ENCODE measurements at regions not wholly inside any gene's neighbourhood (a gene's known extent, or its start where the extent isn't known, plus 50 kb on each side); places are given as distances from the start of the nearest gene placed in this dataset.

GRCh38 chr1:218592688-218593087 is 247.6 kb downstream of the TGFB2 start:
- DNase-seq (ENCODE audit: low spot score), result no peak
- Mint-ChIP-seq H3K27me3 (ENCODE audit: low read depth) (no peaks in the 10 kb centered on the region), H3K4me3 (ENCODE audit: low read depth) (no peak overlapping the region), H3K4me1 (ENCODE audit: low read depth) (no peaks in the 10 kb centered on the region), H3K9me3 (no peaks in the 10 kb centered on the region), H3K36me3 (ENCODE audit: low read depth) (no peaks in the 10 kb centered on the region), H3K27ac (no peak overlapping the region)
- intact Hi-C loops (cut with micrococcal nuclease), result no loop called here

GRCh38 chr1:218600968-218601367 is 255.8 kb downstream of the TGFB2 start:
- DNase-seq (ENCODE audit: low spot score), result no peak
- no peaks in the 10 kb centered on the region for H3K36me3 Mint-ChIP-seq (ENCODE audit: low read depth)
- H3K9me3 Mint-ChIP-seq, result peaks cover 6% of the 10 kb centered on the region
- H3K27me3 Mint-ChIP-seq (ENCODE audit: low read depth), result no peaks in the 10 kb centered on the region
- H3K4me1 Mint-ChIP-seq (ENCODE audit: low read depth), result no peaks in the 10 kb centered on the region
- intact Hi-C loops (cut with micrococcal nuclease), result no loop called here
- H3K4me3 Mint-ChIP-seq (ENCODE audit: low read depth), result no peak overlapping the region
- H3K27ac Mint-ChIP-seq, result no peak overlapping the region

DNA sequence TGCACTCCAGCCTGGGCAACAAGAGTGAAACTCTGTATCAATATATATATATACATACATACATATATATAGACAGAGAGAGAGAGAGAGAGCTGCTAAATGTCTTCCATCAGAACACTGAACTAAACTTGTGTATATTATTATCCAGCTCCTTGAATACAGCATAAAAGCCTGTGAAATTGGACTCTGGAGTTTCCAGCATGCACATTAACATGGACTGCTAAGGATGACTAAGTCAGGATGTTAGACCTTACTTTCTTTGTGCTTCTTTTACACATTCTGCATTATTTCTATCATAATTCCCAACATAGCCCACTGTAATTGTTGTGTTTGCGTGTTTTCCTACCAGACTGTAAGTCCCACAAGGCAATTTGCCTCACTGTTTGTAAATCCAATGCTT is 259.1 kb downstream of the TGFB2 start:
- Mint-ChIP-seq H3K9me3 (peaks cover 6% of the 10 kb centered on the region), H3K4me1 (ENCODE audit: low read depth) (no peaks in the 10 kb centered on the region), H3K4me3 (ENCODE audit: low read depth) (no peak overlapping the region), H3K36me3 (ENCODE audit: low read depth) (no peaks in the 10 kb centered on the region), H3K27me3 (ENCODE audit: low read depth) (no peaks in the 10 kb centered on the region), H3K27ac (no peak overlapping the region)
- DNase-seq (ENCODE audit: low spot score), result no peak
- intact Hi-C loops (cut with micrococcal nuclease), result no loop called here

DNA sequence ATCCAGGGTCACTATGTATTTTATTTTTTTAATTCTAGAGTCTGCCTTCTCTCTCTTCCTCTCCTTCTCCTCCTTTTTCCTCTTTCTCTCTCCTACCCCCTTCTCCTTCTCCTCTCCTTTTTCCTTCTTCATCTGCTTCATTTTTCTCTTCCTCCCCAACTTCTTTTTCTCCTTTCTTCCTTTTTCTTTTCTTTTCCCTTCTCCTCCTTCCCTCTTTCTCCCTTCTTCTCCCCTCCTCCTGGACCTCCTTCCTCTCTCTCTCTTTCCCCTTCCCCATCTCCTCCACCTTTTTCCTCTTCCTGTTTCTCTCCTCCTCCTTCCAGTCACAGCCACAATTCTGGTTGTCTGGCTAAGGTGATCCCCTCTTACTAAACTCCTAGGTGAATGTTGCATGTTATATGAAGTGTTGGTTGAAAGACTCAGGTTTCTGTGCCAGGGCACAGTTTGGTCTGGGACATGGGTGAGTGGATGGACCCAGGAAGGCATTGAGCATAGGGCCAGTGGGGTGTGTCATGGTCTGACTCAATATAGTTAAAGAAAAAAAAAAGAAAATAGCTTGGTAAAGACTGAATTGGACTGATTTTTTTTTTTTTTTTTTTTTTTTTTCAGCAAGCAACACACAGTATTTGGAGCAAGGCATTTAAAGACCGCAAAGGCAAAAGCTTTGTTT is 266.9 kb downstream of the TGFB2 start:
- Mint-ChIP-seq H3K27ac (no peak overlapping the region), H3K9me3 (no peaks in the 10 kb centered on the region), H3K27me3 (ENCODE audit: low read depth) (no peaks in the 10 kb centered on the region), H3K36me3 (ENCODE audit: low read depth) (no peaks in the 10 kb centered on the region), H3K4me1 (ENCODE audit: low read depth) (no peaks in the 10 kb centered on the region), H3K4me3 (ENCODE audit: low read depth) (no peak overlapping the region)
- no peak for DNase-seq (ENCODE audit: low spot score)
- intact Hi-C loops (cut with micrococcal nuclease), result no loop called here

GRCh38 chr1:218613105-218613504 is 268.0 kb downstream of the TGFB2 start:
- intact Hi-C loops (cut with micrococcal nuclease), result no loop called here
- Mint-ChIP-seq H3K4me3 (ENCODE audit: low read depth) (no peak overlapping the region), H3K4me1 (ENCODE audit: low read depth) (no peaks in the 10 kb centered on the region), H3K36me3 (ENCODE audit: low read depth) (no peaks in the 10 kb centered on the region), H3K9me3 (no peaks in the 10 kb centered on the region), H3K27ac (no peak overlapping the region), H3K27me3 (ENCODE audit: low read depth) (no peaks in the 10 kb centered on the region)
- DNase-seq (ENCODE audit: low spot score), result no peak

- H3K27ac Mint-ChIP-seq, result no peak overlapping the region
- H3K9me3 Mint-ChIP-seq, result no peaks in the 10 kb centered on the region
- no peak overlapping the region for H3K4me3 Mint-ChIP-seq (ENCODE audit: low read depth)
- no peaks in the 10 kb centered on the region for H3K27me3 Mint-ChIP-seq (ENCODE audit: low read depth)
- H3K36me3 Mint-ChIP-seq (ENCODE audit: low read depth), result no peaks in the 10 kb centered on the region
- no peaks in the 10 kb centered on the region for H3K4me1 Mint-ChIP-seq (ENCODE audit: low read depth)
- DNase-seq (ENCODE audit: low spot score), result no peak
- intact Hi-C loops (cut with micrococcal nuclease), result no loop called here
These were observed 268.9 kb downstream of the TGFB2 start for GRCh38 chr1:218614031-218614430.

GRCh38 chr1:218616681-218617080 is 271.5 kb downstream of the TGFB2 start:
- Mint-ChIP-seq H3K4me1 (ENCODE audit: low read depth) (no peaks in the 10 kb centered on the region), H3K27me3 (ENCODE audit: low read depth) (no peaks in the 10 kb centered on the region), H3K36me3 (ENCODE audit: low read depth) (no peaks in the 10 kb centered on the region), H3K4me3 (ENCODE audit: low read depth) (no peak overlapping the region), H3K9me3 (no peaks in the 10 kb centered on the region), H3K27ac (no peak overlapping the region)
- DNase-seq (ENCODE audit: low spot score), result no peak
- intact Hi-C loops (cut with micrococcal nuclease), result no loop called here

GRCh38 chr1:218617986-218618385 is 272.9 kb downstream of the TGFB2 start:
- H3K4me1 Mint-ChIP-seq (ENCODE audit: low read depth), result no peaks in the 10 kb centered on the region
- H3K4me3 Mint-ChIP-seq (ENCODE audit: low read depth), result no peak overlapping the region
- no peaks in the 10 kb centered on the region for H3K27me3 Mint-ChIP-seq (ENCODE audit: low read depth)
- no peaks in the 10 kb centered on the region for H3K36me3 Mint-ChIP-seq (ENCODE audit: low read depth)
- intact Hi-C loops (cut with micrococcal nuclease), result no loop called here
- no peaks in the 10 kb centered on the region for H3K9me3 Mint-ChIP-seq
- DNase-seq (ENCODE audit: low spot score), result no peak
- H3K27ac Mint-ChIP-seq, result no peak overlapping the region

DNA sequence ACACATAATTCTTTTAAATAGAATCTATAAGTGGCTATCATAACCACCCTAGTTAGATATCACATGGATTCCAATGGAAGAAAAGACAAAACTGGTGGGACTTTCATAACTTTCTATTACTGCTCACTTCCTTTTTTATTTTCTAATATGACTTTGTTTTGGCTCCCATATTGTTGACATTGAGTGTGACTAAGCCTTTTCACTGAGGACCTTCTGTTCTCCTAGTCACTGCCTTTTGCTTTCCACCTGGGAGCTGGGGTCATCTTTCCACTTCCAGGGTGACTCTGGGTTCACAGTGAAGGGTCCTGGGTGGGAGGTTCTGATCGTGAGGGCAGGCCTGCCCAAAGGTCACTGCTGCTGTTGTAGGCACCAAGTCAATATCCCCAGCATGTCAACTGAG is 275.8 kb downstream of the TGFB2 start:
- Mint-ChIP-seq H3K4me1 (ENCODE audit: low read depth) (no peaks in the 10 kb centered on the region), H3K27me3 (ENCODE audit: low read depth) (no peaks in the 10 kb centered on the region), H3K27ac (no peak overlapping the region), H3K4me3 (ENCODE audit: low read depth) (no peak overlapping the region), H3K9me3 (no peaks in the 10 kb centered on the region), H3K36me3 (ENCODE audit: low read depth) (no peaks in the 10 kb centered on the region)
- intact Hi-C loops (cut with micrococcal nuclease), result no loop called here
- no peak for DNase-seq (ENCODE audit: low spot score)

- intact Hi-C loops (cut with micrococcal nuclease), result no loop called here
- H3K27me3 Mint-ChIP-seq (ENCODE audit: low read depth), result no peaks in the 10 kb centered on the region
- no peak overlapping the region for H3K27ac Mint-ChIP-seq
- H3K4me3 Mint-ChIP-seq (ENCODE audit: low read depth), result no peak overlapping the region
- H3K4me1 Mint-ChIP-seq (ENCODE audit: low read depth), result no peaks in the 10 kb centered on the region
- H3K9me3 Mint-ChIP-seq, result peaks cover 1% of the 10 kb centered on the region
- H3K36me3 Mint-ChIP-seq (ENCODE audit: low read depth), result no peaks in the 10 kb centered on the region
- no peak for DNase-seq (ENCODE audit: low spot score)
These were observed 278.9 kb downstream of the TGFB2 start for GRCh38 chr1:218624052-218624451.

GRCh38 chr1:218625393-218625792 is 280.3 kb downstream of the TGFB2 start:
- H3K27me3 Mint-ChIP-seq (ENCODE audit: low read depth), result no peaks in the 10 kb centered on the region
- no peaks in the 10 kb centered on the region for H3K36me3 Mint-ChIP-seq (ENCODE audit: low read depth)
- H3K27ac Mint-ChIP-seq, result no peak overlapping the region
- intact Hi-C loops (cut with micrococcal nuclease), result no loop called here
- no peaks in the 10 kb centered on the region for H3K4me1 Mint-ChIP-seq (ENCODE audit: low read depth)
- H3K9me3 Mint-ChIP-seq, result peaks cover 7% of the 10 kb centered on the region
- DNase-seq (ENCODE audit: low spot score), result no peak
- no peak overlapping the region for H3K4me3 Mint-ChIP-seq (ENCODE audit: low read depth)

DNA sequence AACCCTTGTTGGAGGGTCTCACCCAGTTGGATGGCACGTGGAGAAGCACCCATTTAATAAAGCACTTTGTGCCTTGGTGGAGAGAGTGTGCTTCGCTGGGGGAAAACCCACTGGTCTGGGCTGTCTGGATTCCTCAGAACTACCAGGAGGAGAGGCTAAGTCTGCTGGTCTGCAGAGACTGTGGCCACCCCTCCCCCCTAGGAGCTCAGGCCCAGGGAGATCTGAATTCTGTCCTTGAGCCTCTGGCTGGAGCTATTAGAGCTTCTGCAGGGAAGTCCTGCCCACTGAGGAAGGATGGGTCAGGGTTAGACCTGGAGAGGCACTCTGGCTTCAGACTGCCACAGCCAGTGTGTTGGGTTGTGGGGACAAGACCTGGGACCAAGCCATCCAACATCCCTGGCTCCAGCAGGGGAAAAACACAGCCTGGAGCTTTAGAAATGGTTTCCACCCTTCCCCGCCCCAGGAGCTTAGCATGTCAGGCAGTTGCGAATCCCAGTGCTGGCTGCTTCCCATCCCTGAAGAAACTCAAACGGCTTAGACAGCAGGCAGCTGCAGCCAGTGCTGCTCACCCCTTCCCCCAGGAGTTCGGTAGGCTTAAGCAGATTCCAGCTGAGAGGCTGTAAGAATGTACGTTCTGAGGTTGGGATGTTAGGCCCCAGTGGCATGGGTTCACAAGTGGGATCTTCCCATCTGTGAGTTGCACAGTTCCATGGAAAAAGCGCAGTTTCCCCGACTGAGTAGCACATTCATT is 288.3 kb downstream of the TGFB2 start:
- Mint-ChIP-seq H3K36me3 (ENCODE audit: low read depth) (no peaks in the 10 kb centered on the region), H3K27ac (no peak overlapping the region), H3K27me3 (ENCODE audit: low read depth) (no peaks in the 10 kb centered on the region), H3K4me1 (ENCODE audit: low read depth) (no peaks in the 10 kb centered on the region), H3K9me3 (peaks cover 29% of the 10 kb centered on the region), H3K4me3 (ENCODE audit: low read depth) (no peak overlapping the region)
- no peak for DNase-seq (ENCODE audit: low spot score)
- intact Hi-C loops (cut with micrococcal nuclease), result no loop called here

GRCh38 chr1:218634212-218634611 is 289.1 kb downstream of the TGFB2 start:
- intact Hi-C loops (cut with micrococcal nuclease), result no loop called here
- H3K27me3 Mint-ChIP-seq (ENCODE audit: low read depth), result no peaks in the 10 kb centered on the region
- no peaks in the 10 kb centered on the region for H3K4me1 Mint-ChIP-seq (ENCODE audit: low read depth)
- no peak for DNase-seq (ENCODE audit: low spot score)
- H3K4me3 Mint-ChIP-seq (ENCODE audit: low read depth), result no peak overlapping the region
- peaks cover 27% of the 10 kb centered on the region for H3K9me3 Mint-ChIP-seq
- H3K36me3 Mint-ChIP-seq (ENCODE audit: low read depth), result no peaks in the 10 kb centered on the region
- no peak overlapping the region for H3K27ac Mint-ChIP-seq
